ENCODE measurements at regions not wholly inside any gene's neighbourhood (a gene's known extent, or its start where the extent isn't known, plus 50 kb on each side); places are given as distances from the start of the nearest gene placed in this dataset.

- no peak for DNase-seq (ENCODE audit: low spot score)
These were observed 166.7 kb upstream of the SYT1 start for GRCh38 chr12:78697817-78698415.

- DNase-seq (ENCODE audit: low spot score), result no peak
These were observed 165.8 kb upstream of the SYT1 start for GRCh38 chr12:78698747-78699146.

- no peak for DNase-seq (ENCODE audit: low spot score)
These were observed 164.0 kb upstream of the SYT1 start for GRCh38 chr12:78700565-78700964.

- no peak for DNase-seq (ENCODE audit: low spot score)
These were observed 160.6 kb upstream of the SYT1 start for GRCh38 chr12:78703820-78704525.

- no peak for DNase-seq (ENCODE audit: low spot score)
These were observed 152.6 kb upstream of the SYT1 start for GRCh38 chr12:78711954-78712353.

- DNase-seq (ENCODE audit: low spot score), result no peak
These were observed 151.6 kb upstream of the SYT1 start for GRCh38 chr12:78712834-78713481.

GRCh38 chr12:78719721-78720120, 144.9 kb upstream of the SYT1 start:
- no peak for DNase-seq (ENCODE audit: low spot score)

- DNase-seq (ENCODE audit: low spot score), result no peak
These were observed 142.7 kb upstream of the SYT1 start for GRCh38 chr12:78721906-78722305.

- DNase-seq (ENCODE audit: low spot score), result no peak
These were observed 139.5 kb upstream of the SYT1 start for GRCh38 chr12:78725033-78725432.

- DNase-seq (ENCODE audit: low spot score), result no peak
These were observed 138.5 kb upstream of the SYT1 start for GRCh38 chr12:78725951-78726580.

GRCh38 chr12:78726854-78727253, 137.7 kb upstream of the SYT1 start:
- no peak for DNase-seq (ENCODE audit: low spot score)

GRCh38 chr12:78732481-78732880, 132.1 kb upstream of the SYT1 start:
- no peak for DNase-seq (ENCODE audit: low spot score)

GRCh38 chr12:78739653-78740052, 124.9 kb upstream of the SYT1 start:
- DNase-seq (ENCODE audit: low spot score), result no peak

- no peak for DNase-seq (ENCODE audit: low spot score)
These were observed 118.6 kb upstream of the SYT1 start for GRCh38 chr12:78746001-78746400.

GRCh38 chr12:78753058-78753457, 111.5 kb upstream of the SYT1 start:
- DNase-seq (ENCODE audit: low spot score), result no peak

- no peak for DNase-seq (ENCODE audit: low spot score)
These were observed 107.6 kb upstream of the SYT1 start for GRCh38 chr12:78756936-78757335.

GRCh38 chr12:78759367-78759766, 105.2 kb upstream of the SYT1 start:
- DNase-seq (ENCODE audit: low spot score), result no peak

GRCh38 chr12:78760906-78761305, 103.7 kb upstream of the SYT1 start:
- no peak for DNase-seq (ENCODE audit: low spot score)

GRCh38 chr12:78764913-78765312, 99.7 kb upstream of the SYT1 start:
- no peak for DNase-seq (ENCODE audit: low spot score)

- DNase-seq (ENCODE audit: low spot score), result no peak
These were observed 97.2 kb upstream of the SYT1 start for GRCh38 chr12:78767264-78767981.

- no peak for DNase-seq (ENCODE audit: low spot score)
These were observed 86.2 kb upstream of the SYT1 start for GRCh38 chr12:78778339-78778738.

GRCh38 chr12:78787576-78787975, 77.0 kb upstream of the SYT1 start:
- no peak for DNase-seq (ENCODE audit: low spot score)
